Stomach (tissue), 4 donors: ENCODE measurements at regions not wholly inside any gene's neighbourhood (a gene's known extent, or its start where the extent isn't known, plus 50 kb on each side); places are given as distances from the start of the nearest gene placed in this dataset.

Source experiments
- EP300 ChIP-seq: sonication (generic); formaldehyde crosslinking; IDR thresholded peaks from one replicate; pipeline ENCODE4 v1.6.1; 2017; ENCODE audit warnings: antibody characterized with exemption
- POLR2A ChIP-seq, 4 donors: fragments of 450-650 bp; IDR thresholded peaks; one replicate each; pipeline ENCODE4 v1.6.1; 2016; ENCODE audit warnings: antibody characterized with exemption in 4 of 4, control low read depth in 2 of 4, mild to moderate bottlenecking in 1 of 4, moderate library complexity in 1 of 4
- POLR2AphosphoS5 ChIP-seq, 3 donors: sonication (generic); formaldehyde crosslinking; IDR thresholded peaks; one replicate each; pipeline ENCODE4 v1.6.1; 2016; ENCODE audit warnings: antibody characterized with exemption in 3 of 3
- TF ChIP-seq, protein P1 (sequence below), 7 experiments: fragments of 450-650 bp in 4 of 7; fragments of 200-600 bp in 3 of 7; sonication (generic) in 3 of 7; IDR thresholded peaks; one replicate each; pipeline ENCODE4 v1.5.1; 2016 to 2019; ENCODE audit warnings: antibody characterized with exemption in 7 of 7, control low read depth in 2 of 7, mild to moderate bottlenecking in 1 of 7

DNA sequence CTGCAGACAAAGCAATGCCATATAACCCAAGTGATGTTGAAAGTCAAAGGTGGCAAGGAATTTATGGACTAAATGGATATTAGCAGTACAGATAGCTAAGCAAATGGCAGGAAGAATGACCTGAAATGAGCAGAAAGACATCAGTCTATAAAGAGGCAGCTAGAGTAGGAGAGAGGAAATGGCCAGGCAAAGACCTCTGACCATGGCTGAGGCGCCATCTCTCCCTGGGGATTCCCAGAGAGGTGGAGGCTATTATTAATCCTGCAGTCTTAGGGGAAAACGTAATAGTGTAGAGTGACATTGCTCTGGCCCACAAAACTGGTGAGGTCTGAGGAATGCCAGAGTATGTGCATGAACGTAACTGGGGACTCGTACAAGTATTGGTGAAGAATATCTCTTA, 563.6 kb upstream of the PRMT6 start:
- TF ChIP-seq, protein P1, sequence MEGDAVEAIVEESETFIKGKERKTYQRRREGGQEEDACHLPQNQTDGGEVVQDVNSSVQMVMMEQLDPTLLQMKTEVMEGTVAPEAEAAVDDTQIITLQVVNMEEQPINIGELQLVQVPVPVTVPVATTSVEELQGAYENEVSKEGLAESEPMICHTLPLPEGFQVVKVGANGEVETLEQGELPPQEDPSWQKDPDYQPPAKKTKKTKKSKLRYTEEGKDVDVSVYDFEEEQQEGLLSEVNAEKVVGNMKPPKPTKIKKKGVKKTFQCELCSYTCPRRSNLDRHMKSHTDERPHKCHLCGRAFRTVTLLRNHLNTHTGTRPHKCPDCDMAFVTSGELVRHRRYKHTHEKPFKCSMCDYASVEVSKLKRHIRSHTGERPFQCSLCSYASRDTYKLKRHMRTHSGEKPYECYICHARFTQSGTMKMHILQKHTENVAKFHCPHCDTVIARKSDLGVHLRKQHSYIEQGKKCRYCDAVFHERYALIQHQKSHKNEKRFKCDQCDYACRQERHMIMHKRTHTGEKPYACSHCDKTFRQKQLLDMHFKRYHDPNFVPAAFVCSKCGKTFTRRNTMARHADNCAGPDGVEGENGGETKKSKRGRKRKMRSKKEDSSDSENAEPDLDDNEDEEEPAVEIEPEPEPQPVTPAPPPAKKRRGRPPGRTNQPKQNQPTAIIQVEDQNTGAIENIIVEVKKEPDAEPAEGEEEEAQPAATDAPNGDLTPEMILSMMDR (IDR thresholded peaks at IDR 0.05): no peak
- TF ChIP-seq POLR2A (IDR thresholded peaks at IDR 0.05) (no peak), EP300 (no peak), POLR2AphosphoS5 (IDR thresholded peaks at IDR 0.05) (no peak)
